IMR-90 (cell line): ENCODE measurements at regions not wholly inside any gene's neighbourhood (a gene's known extent, or its start where the extent isn't known, plus 50 kb on each side); places are given as distances from the start of the nearest gene placed in this dataset.

Source experiments
- ATAC-seq: fragments of 200-7000 bp; cut with Tn5 transposase; 2 replicates; pipeline ENCODE4 v1.9.1; 2020; ENCODE audit warnings: low read depth, mild to moderate bottlenecking, moderate library complexity
- BruUV-seq: library from RNA; stranded (reverse); fragments of 400-500 nt; replicated peaks from 2 replicates; lab custom pipeline; 2021; lab: Mats Ljungman, UMichigan
- CTCF ChIA-PET: fragments of 300-600 bp; formaldehyde crosslinking; extraction: SDS; loops from one replicate; lab custom pipeline; 2021; ENCODE audit warnings: antibody characterized with exemption; lab: Yijun Ruan, JAX
- POLR2A ChIA-PET: fragments of 300-600 bp; sonication (Branson Sonifier 250); formaldehyde crosslinking; loops from one replicate; lab custom pipeline; 2022; ENCODE audit warnings: antibody characterized with exemption; ENCODE audit not compliant: unreplicated experiment; lab: Charles Lee
- DNase-seq: peaks from one replicate; pipeline ENCODE4 v3.0.0; 2013
- H2AFZ ChIP-seq: replicated peaks from 2 replicates; pipeline ENCODE3; 2013; ENCODE audit warnings: low read length, mild to moderate bottlenecking; ENCODE audit not compliant: poor library complexity
- H2AK5ac ChIP-seq: 2 replicates; pipeline ENCODE4 v1.6.1; 2013; ENCODE audit warnings: low read depth, low read length, inconsistent platforms
- H2AK9ac ChIP-seq: replicated peaks from 2 replicates; pipeline ENCODE3; 2013; ENCODE audit warnings: mild to moderate bottlenecking, low read depth, low read length, moderate library complexity; ENCODE audit not compliant: poor library complexity
- H2BK120ac ChIP-seq: 2 replicates; pipeline ENCODE4 v1.6.1; 2013; ENCODE audit warnings: low read depth, low read length, inconsistent platforms
- H2BK15ac ChIP-seq: 3 replicates; pipeline ENCODE4 v1.6.1; 2013; ENCODE audit warnings: low read depth, low read length, inconsistent platforms
- H2BK20ac ChIP-seq: 2 replicates; pipeline ENCODE4 v1.6.1; 2013; ENCODE audit warnings: low read depth, mild to moderate bottlenecking, inconsistent platforms, low read length, moderate library complexity
- H2BK5ac ChIP-seq: 2 replicates; pipeline ENCODE4 v1.6.1; 2013; ENCODE audit warnings: mild to moderate bottlenecking, low read depth, low read length, inconsistent platforms; ENCODE audit not compliant: poor library complexity, severe bottlenecking
- H3K14ac ChIP-seq: replicated peaks from 2 replicates; pipeline ENCODE4 v1.6.1; 2013; ENCODE audit warnings: low read depth, low read length, inconsistent platforms
- H3K18ac ChIP-seq: 2 replicates; pipeline ENCODE4 v1.6.1; 2013; ENCODE audit warnings: low read depth, low read length, control low read depth
- H3K23ac ChIP-seq: 2 replicates; pipeline ENCODE4 v1.6.1; 2013; ENCODE audit warnings: low read depth, low read length, inconsistent platforms
- H3K27ac ChIP-seq: 2 replicates; pipeline ENCODE4 v1.5.1; 2013; ENCODE audit warnings: mild to moderate bottlenecking, control low read depth, low read length; ENCODE audit not compliant: insufficient read depth
- H3K27me3 ChIP-seq: 2 replicates; pipeline ENCODE4 v1.6.1; 2013; ENCODE audit warnings: low read length; ENCODE audit not compliant: control insufficient read depth, insufficient read depth
- H3K36me3 ChIP-seq: 2 replicates; pipeline ENCODE4 v1.6.1; 2013; ENCODE audit warnings: low read length, mixed read lengths; ENCODE audit not compliant: control insufficient read depth, insufficient read depth
- H3K4ac ChIP-seq: 2 replicates; pipeline ENCODE4 v1.6.1; 2013; ENCODE audit warnings: low read depth, low read length, inconsistent platforms
- H3K4me1 ChIP-seq: 2 replicates; pipeline ENCODE4 v1.6.1; 2013; ENCODE audit warnings: low read length, mixed read lengths; ENCODE audit not compliant: control insufficient read depth, insufficient read depth
- H3K4me2 ChIP-seq: 2 replicates; pipeline ENCODE4 v1.6.1; 2013; ENCODE audit warnings: low read depth, mild to moderate bottlenecking, control low read depth, low read length, moderate library complexity
- H3K4me3 ChIP-seq: 2 replicates; pipeline ENCODE4 v1.5.1; 2013; ENCODE audit warnings: low read depth, mild to moderate bottlenecking, control low read depth, low read length, moderate library complexity; ENCODE audit not compliant: insufficient read depth
- H3K56ac ChIP-seq: 2 replicates; pipeline ENCODE4 v1.6.1; 2013; ENCODE audit warnings: low read length, inconsistent platforms; ENCODE audit not compliant: insufficient read depth; ENCODE audit errors: extremely low read depth
- H3K79me1 ChIP-seq, 2 experiments: 2 replicates each; pipeline ENCODE4 v1.6.1; 2013; ENCODE audit warnings: low read length in 2 of 2, inconsistent platforms in 1 of 2, low read depth in 1 of 2
- H3K9ac ChIP-seq: 2 replicates; pipeline ENCODE4 v1.6.1; 2013; ENCODE audit warnings: low read depth, low read length, control low read depth
- H3K9me1 ChIP-seq: 2 replicates; pipeline ENCODE4 v1.6.1; 2013; ENCODE audit warnings: low read length, inconsistent platforms; ENCODE audit not compliant: insufficient read depth
- H3K9me3 ChIP-seq: 2 replicates; pipeline ENCODE4 v1.6.1; 2013; ENCODE audit warnings: low read length; ENCODE audit not compliant: control insufficient read depth, insufficient read depth
- H4K20me1 ChIP-seq: 2 replicates; pipeline ENCODE4 v1.6.1; 2013; ENCODE audit warnings: low read length, inconsistent platforms; ENCODE audit not compliant: insufficient read depth
- H4K5ac ChIP-seq: 2 replicates; pipeline ENCODE4 v1.6.1; 2013; ENCODE audit warnings: mild to moderate bottlenecking, low read depth, low read length, control low read depth
- H4K8ac ChIP-seq, 2 experiments: 2 replicates each; pipeline ENCODE4 v1.6.1; 2013; ENCODE audit warnings: low read depth in 2 of 2, low read length in 2 of 2, control low read depth in 1 of 2, inconsistent platforms in 1 of 2
- H4K91ac ChIP-seq: 2 replicates; pipeline ENCODE4 v1.6.1; 2013; ENCODE audit warnings: low read depth, low read length, inconsistent platforms; ENCODE audit not compliant: insufficient read depth
- WGBS, 2 experiments: methylation state at CpG; one replicate each; pipeline versions ENCODE4 v1.1.5 to v1.1.7; 2013; ENCODE audit warnings: missing lambda C conversion rate in 2 of 2; ENCODE audit not compliant: insufficient read length in 1 of 2; ENCODE audit errors: extremely low coverage in 2 of 2; 5-methylcytosine and 5-hydroxymethylcytosine counted together
- dilution Hi-C: fragments of 300-500 bp; cut with HindIII; formaldehyde crosslinking; loops from one replicate; pipeline ENCODE4 v1.14.3; 2018; ENCODE audit warnings: low sequenced_read_pairs; ENCODE audit not compliant: unreplicated experiment
- in situ Hi-C: fragments of 300-500 bp; cut with MboI; formaldehyde crosslinking; loops from 3 replicates; pipeline ENCODE4 v1.14.3; 2019; ENCODE audit warnings: low sequenced_read_pairs, inconsistent platforms, mixed read lengths
- intact Hi-C: fragments of 100-400 bp; cut with micrococcal nuclease; formaldehyde crosslinking; loops from 2 replicates; pipeline ENCODE4 v1.10.0; 2022
- TF ChIP-seq, protein P1 (sequence below): fragments of 150-350 bp; IDR thresholded peaks from 2 replicates; pipeline ENCODE4 v1.6.1; 2016; ENCODE audit warnings: low read depth, mild to moderate bottlenecking, low read length, moderate library complexity, borderline replicate concordance

DNA sequence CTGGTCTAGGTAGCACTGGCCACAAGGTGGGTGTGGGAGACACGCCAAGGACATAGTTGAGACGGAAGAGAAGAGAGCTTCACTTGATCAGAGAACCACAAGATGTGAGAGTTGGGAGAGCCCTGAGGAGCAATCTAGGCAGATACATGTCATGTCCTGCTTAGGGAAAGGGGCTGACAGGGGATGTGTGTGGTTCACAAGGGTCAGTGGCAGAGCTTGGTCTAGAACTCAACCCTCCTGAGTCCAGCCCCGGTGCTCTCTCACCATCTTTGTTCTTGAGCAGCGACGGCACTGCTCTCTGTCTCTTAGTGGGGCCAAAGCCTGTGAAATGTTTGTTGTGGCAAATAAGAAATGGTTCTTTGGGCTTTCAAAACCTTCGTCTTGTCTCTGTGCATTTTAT lies 243.5 kb upstream of the ROPN1 start:
- Histone ChIP-seq H3K9me1 (no peaks in the 10 kb centered on the region; the same call in 1 of the 2 replicates), H4K20me1 (no peaks in the 10 kb centered on the region), H3K14ac (no peak overlapping the region), H3K23ac (no peak overlapping the region), H3K18ac (no peak overlapping the region), H3K36me3 (no peaks in the 10 kb centered on the region), H2BK20ac (no peak overlapping the region), H2BK5ac (no peak overlapping the region), H3K9ac (no peak overlapping the region), H3K9me3 (no peaks in the 10 kb centered on the region), H3K4ac (no peak overlapping the region), H2AK5ac (no peak overlapping the region), H3K79me1 (no peaks in the 10 kb centered on the region), H4K8ac (no peak overlapping the region), H2BK120ac (no peak overlapping the region), H2AK9ac (no peak overlapping the region), H2AFZ (no peak overlapping the region), H3K4me2 (no peak overlapping the region), H3K4me1 (no peaks in the 10 kb centered on the region), H4K5ac (no peak overlapping the region), H3K56ac (no peak overlapping the region), H3K4me3 (no peak overlapping the region), H3K27me3 (peaks cover 16% of the 10 kb centered on the region), H4K91ac (no peak overlapping the region), H2BK15ac (no peak overlapping the region), H3K27ac (no peak overlapping the region)
- no TSS peak for BruUV-seq
- CTCF ChIA-PET = interaction anchor here (1.2 kb wide), 1 partner anchor 12 kb away, joined by 5 read pairs; no protein-coding TSS in a partner anchor
- dilution Hi-C loops (no loop called here), intact Hi-C loops (no loop called here), in situ Hi-C loops (no loop called here)
- no peak for ATAC-seq
- TF ChIP-seq, protein P1, sequence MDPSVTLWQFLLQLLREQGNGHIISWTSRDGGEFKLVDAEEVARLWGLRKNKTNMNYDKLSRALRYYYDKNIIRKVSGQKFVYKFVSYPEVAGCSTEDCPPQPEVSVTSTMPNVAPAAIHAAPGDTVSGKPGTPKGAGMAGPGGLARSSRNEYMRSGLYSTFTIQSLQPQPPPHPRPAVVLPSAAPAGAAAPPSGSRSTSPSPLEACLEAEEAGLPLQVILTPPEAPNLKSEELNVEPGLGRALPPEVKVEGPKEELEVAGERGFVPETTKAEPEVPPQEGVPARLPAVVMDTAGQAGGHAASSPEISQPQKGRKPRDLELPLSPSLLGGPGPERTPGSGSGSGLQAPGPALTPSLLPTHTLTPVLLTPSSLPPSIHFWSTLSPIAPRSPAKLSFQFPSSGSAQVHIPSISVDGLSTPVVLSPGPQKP = no peak
- 96% methylated on average over 4 of the region's 6 CpGs; no CpG with 5 or more reads in 1 of the 2 experiments for WGBS, 2 experiments
- POLR2A ChIA-PET = no interaction called here
- DNase-seq = no peak
